ENCODE measurements at regions not wholly inside any gene's neighbourhood (a gene's known extent, or its start where the extent isn't known, plus 50 kb on each side); places are given as distances from the start of the nearest gene placed in this dataset.

DNA sequence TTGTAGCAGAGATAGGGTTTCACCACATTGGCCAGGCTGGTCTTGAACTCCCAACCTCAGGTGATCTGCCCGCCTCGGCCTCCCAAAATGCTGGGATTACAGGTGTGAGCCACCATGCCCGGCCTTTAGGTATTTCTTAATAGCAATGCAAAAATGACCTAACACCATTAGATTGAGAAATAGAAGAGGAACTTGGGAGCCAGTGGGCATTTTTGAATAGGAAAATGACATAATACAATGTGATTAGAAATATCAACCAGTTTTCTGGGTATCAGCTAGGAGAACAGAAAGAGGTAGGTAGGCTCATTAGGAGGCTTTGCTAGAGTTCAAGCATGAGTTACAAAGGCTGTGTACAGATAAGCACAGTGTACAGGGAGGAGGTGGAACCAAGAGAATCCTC is 101.8 kb upstream of the TBC1D5 start:
- TF ChIP-seq POLR2AphosphoS5 (IDR thresholded peaks at IDR 0.05; ENCODE audit: low read depth, low read length) (no peak), TAF1 (IDR thresholded peaks at IDR 0.05; ENCODE audit: borderline replicate concordance, low read depth, low read length) (no peak)

All from GM12892 (cell line).